ENCODE measurements at regions not wholly inside any gene's neighbourhood (a gene's known extent, or its start where the extent isn't known, plus 50 kb on each side); places are given as distances from the start of the nearest gene placed in this dataset.

DNA sequence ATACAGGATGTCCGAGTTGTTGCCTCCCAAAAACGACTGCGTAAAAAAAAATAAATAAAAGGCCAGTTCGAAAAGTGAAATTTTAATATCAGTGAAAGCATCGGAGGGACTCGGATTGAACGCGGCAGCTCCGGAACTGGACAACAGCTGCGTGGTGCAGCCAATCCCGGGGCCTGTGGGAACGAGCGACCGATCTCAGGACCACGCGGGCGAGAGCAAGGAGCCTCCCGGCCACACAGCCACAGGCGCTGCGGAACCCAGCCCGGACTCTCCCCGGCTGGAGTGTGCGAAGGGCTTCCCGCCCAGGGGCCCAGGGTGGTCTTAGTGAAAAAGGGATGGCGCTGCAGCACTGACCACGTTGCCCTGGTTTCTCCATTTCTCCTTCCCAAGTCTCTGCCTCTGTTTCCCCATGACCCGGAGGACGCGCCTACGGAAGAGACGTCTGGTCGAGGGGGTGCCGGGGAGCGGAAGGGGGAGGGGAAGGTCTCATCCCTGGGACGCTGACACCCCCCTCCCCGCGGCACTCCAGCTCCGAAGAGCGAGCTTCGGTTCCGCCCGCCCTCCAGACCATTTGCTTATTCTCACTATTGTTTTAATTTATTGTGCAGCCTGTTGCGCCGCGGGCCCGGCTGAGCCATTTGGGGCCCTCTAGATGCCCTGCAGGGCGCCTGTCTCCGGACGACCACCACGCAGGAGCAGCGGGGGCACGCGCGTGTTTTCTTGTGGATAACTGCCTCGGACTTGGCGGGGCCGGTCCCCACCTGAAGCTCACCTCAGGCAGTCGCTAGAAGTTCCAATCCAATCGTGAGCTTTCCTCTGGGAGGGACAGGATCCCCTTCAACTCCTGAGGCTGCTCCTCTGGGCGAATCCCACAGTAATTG, 303.0 kb downstream of the PARP8 start:
- no peaks in the 10 kb centered on the region for H3K9me3 ChIP-seq (ENCODE audit: low read depth)
- no peaks in the 10 kb centered on the region for H3K9me2 ChIP-seq (replicated peaks; ENCODE audit: insufficient read depth)
- no peaks in the 10 kb centered on the region for H3K36me3 ChIP-seq (replicated peaks; ENCODE audit: insufficient read depth, low read depth)
- H3K27ac ChIP-seq, result peak overlapping the region; percentile 90
- TF ChIP-seq EZH2phosphoT487 (IDR thresholded peaks at IDR 0.05; ENCODE audit: low read depth, severe bottlenecking, unreplicated experiment) (no peak), EZH2 (IDR thresholded peaks at IDR 0.05; ENCODE audit: borderline replicate concordance) (no peak)
- TF ChIP-seq, protein P1, sequence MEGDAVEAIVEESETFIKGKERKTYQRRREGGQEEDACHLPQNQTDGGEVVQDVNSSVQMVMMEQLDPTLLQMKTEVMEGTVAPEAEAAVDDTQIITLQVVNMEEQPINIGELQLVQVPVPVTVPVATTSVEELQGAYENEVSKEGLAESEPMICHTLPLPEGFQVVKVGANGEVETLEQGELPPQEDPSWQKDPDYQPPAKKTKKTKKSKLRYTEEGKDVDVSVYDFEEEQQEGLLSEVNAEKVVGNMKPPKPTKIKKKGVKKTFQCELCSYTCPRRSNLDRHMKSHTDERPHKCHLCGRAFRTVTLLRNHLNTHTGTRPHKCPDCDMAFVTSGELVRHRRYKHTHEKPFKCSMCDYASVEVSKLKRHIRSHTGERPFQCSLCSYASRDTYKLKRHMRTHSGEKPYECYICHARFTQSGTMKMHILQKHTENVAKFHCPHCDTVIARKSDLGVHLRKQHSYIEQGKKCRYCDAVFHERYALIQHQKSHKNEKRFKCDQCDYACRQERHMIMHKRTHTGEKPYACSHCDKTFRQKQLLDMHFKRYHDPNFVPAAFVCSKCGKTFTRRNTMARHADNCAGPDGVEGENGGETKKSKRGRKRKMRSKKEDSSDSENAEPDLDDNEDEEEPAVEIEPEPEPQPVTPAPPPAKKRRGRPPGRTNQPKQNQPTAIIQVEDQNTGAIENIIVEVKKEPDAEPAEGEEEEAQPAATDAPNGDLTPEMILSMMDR (IDR thresholded peaks at IDR 0.05; ENCODE audit: poor library complexity), result no peak
- DNase-seq (ENCODE audit: low spot score), result peak; percentile 14
- peak overlapping the region; percentile 92 for H3K4me2 ChIP-seq
- no peaks in the 10 kb centered on the region for H4K20me1 ChIP-seq (ENCODE audit: insufficient read depth, poor library complexity, severe bottlenecking)
- peaks cover 30% of the 10 kb centered on the region for H3K79me2 ChIP-seq
- peaks cover 81% of the 10 kb centered on the region for H3K27me3 ChIP-seq
- 2% methylated on average over 56 of the region's 60 CpGs for WGBS (ENCODE audit: low lambda C conversion rate, missing lambda C conversion rate)
- no peaks in the 10 kb centered on the region for H3K4me1 ChIP-seq (ENCODE audit: insufficient read depth)
- peak overlapping the region; percentile 55 for H2AFZ ChIP-seq
- H3K4me3 ChIP-seq, result peak overlapping the region; percentile 34

DNA sequence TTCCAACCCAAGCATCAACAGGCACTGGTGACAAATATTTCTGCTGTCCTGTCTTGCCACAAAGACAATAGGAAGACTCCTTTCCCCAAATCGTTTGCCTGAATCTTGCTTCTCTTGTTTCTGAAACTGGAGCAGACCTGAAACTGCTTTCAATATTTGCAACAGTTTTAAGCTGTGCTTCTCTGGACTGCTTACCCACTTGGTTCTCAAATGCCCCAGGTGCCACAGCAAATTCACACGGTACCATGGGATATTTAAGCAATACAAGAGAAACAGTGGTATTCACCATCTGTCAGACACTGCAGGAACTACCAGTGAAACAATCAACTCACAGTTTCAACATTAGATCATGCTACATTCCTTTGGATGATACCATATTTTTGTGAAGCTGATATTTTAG, 309.4 kb downstream of the PARP8 start:
- DNase-seq (ENCODE audit: low spot score), result no peak
- peaks cover 11% of the 10 kb centered on the region for H3K79me2 ChIP-seq
- TF ChIP-seq EZH2 (IDR thresholded peaks at IDR 0.05; ENCODE audit: borderline replicate concordance), result no peak
- no peak for TF ChIP-seq EZH2phosphoT487 (IDR thresholded peaks at IDR 0.05; ENCODE audit: low read depth, severe bottlenecking, unreplicated experiment)
- TF ChIP-seq, protein P1 (IDR thresholded peaks at IDR 0.05; ENCODE audit: poor library complexity), result no peak
- no peak overlapping the region for H2AFZ ChIP-seq
- H3K36me3 ChIP-seq (replicated peaks; ENCODE audit: insufficient read depth, low read depth), result no peaks in the 10 kb centered on the region
- no peak overlapping the region for H3K4me3 ChIP-seq
- peaks cover 17% of the 10 kb centered on the region for H3K27me3 ChIP-seq
- 56% methylated on average over 2 of the region's 2 CpGs for WGBS (ENCODE audit: low lambda C conversion rate, missing lambda C conversion rate)
- H3K4me2 ChIP-seq, result no peak overlapping the region
- no peak overlapping the region for H3K27ac ChIP-seq
- no peaks in the 10 kb centered on the region for H4K20me1 ChIP-seq (ENCODE audit: insufficient read depth, poor library complexity, severe bottlenecking)
- H3K4me1 ChIP-seq (ENCODE audit: insufficient read depth), result no peaks in the 10 kb centered on the region
- H3K9me2 ChIP-seq (replicated peaks; ENCODE audit: insufficient read depth), result no peaks in the 10 kb centered on the region
- H3K9me3 ChIP-seq (ENCODE audit: low read depth), result no peaks in the 10 kb centered on the region

DNA sequence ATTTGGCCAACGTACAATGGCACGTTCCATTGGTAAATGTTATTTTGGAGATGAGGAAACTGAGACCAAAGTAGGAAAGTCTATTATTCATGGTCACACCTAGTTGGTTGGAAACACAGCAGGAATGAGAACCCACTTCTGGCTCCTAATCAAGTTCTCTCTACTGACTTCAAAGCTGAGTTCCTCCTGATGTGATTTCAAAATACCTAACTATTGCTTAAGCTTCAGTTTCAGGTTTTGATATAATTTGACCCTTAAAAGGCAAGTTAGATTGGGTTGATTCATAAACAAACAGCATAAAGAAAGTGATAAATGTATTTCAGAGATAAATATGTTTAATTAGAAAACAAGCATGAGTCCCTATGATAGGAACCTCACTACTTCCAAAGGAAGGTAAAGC, 312.5 kb downstream of the PARP8 start:
- Histone ChIP-seq H4K20me1 (ENCODE audit: insufficient read depth, poor library complexity, severe bottlenecking) (no peaks in the 10 kb centered on the region), H3K4me2 (no peak overlapping the region), H3K9me2 (replicated peaks; ENCODE audit: insufficient read depth) (no peaks in the 10 kb centered on the region), H3K27me3 (peaks cover 3% of the 10 kb centered on the region), H3K79me2 (no peaks in the 10 kb centered on the region), H3K4me1 (ENCODE audit: insufficient read depth) (no peaks in the 10 kb centered on the region), H3K36me3 (replicated peaks; ENCODE audit: insufficient read depth, low read depth) (no peaks in the 10 kb centered on the region), H3K27ac (no peak overlapping the region), H3K4me3 (no peak overlapping the region), H3K9me3 (ENCODE audit: low read depth) (no peaks in the 10 kb centered on the region), H2AFZ (no peak overlapping the region)
- TF ChIP-seq, protein P1 (IDR thresholded peaks at IDR 0.05; ENCODE audit: poor library complexity), result no peak
- TF ChIP-seq EZH2phosphoT487 (IDR thresholded peaks at IDR 0.05; ENCODE audit: low read depth, severe bottlenecking, unreplicated experiment) (no peak), EZH2 (IDR thresholded peaks at IDR 0.05; ENCODE audit: borderline replicate concordance) (no peak)
- DNase-seq (ENCODE audit: low spot score), result no peak
- WGBS (ENCODE audit: low lambda C conversion rate, missing lambda C conversion rate), result 96% methylated on average over 2 of the region's 2 CpGs

All from hepatocyte (in vitro differentiated cells).